GM19395 (cell line): ENCODE measurements at regions not wholly inside any gene's neighbourhood (a gene's known extent, or its start where the extent isn't known, plus 50 kb on each side); places are given as distances from the start of the nearest gene placed in this dataset.
"Not testable (repeated sequence)": the region's sequence is repeated elsewhere in the genome, so short reads cannot be mapped to it uniquely, and the experiment has no call there.

Experiments
- ATAC-seq: cut with Tn5 transposase; IDR thresholded peaks from one replicate; pipeline ENCODE4 v1.9.1; 2021; ENCODE audit warnings: mild to moderate bottlenecking, moderate library complexity; ENCODE audit not compliant: unreplicated experiment

DNA sequence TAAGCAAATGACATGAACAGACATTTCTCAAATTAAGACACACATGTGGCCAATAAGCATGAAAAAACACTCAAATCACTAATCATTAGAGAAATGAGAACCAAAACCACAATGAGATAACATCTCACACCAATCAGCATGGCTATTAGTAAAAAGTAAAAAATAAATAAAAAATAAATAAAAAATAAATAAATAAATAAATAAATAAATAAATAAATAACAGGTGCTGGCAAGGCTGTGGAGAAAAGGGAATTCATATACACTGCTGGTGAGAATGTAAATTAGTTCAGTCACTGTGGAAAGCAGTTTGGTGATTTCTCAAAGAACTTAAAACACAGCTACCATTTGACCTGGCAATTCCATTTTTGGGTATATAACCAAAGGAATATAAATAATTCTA, 167.1 kb upstream of the CNKSR2 start:
- ATAC-seq, result no peak

DNA sequence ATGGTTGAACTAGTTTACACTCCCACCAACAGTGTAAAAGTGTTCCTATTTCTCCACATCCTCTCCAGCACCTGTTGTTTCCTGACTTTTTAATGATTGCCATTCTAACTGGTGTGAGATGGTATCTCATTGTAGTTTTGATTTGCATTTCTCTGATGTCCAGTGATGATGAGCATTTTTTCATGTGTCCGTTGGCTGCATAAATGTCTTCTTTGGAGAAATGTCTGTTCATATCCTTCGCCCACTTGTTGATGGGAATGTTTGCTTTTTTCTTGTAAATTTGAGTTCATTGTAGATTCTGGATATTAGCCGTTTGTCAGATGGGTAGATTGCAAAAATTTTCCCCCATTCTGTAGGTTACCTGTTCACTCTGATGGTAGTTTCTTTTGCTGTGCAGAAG, 155.0 kb upstream of the CNKSR2 start:
- ATAC-seq, result not testable (repeated sequence)

DNA sequence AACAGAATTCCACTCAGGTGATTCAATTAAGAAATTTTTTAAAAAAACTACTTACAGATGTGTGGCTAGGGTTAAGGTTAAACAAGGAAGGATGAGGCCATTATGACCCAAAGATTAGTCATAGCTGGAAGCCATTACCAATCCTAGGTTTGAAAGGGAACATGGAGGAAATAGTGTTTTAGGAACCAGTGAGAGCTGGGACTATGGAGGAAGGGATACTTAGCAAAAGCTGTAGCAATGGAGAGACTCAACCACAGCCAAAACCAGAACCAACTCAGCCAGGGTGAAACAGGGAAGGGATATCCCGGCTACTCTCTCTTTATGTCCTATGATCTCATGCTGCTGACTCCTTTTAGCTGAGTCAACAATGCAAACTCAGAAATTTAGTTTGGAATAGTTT, 148.6 kb upstream of the CNKSR2 start:
- no peak for ATAC-seq

DNA sequence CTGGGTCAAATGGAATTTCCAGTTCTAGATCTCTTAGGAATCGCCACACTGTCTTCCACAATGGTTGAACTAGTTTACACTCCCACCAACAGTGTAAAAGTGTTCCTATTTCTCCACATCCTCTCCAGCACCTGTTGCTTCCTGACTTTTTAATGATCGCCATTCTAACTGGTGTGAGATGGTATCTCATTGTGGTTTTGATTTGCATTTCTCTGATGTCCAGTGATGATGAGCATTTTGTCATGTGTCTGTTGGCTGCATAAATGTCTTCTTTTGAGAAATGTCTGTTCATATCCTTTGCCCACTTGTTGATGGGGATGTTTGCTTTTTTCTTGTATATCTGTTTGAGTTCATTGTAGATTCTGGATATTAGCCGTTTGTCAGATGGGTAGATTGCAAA, 145.2 kb upstream of the CNKSR2 start:
- not testable (repeated sequence) for ATAC-seq

DNA sequence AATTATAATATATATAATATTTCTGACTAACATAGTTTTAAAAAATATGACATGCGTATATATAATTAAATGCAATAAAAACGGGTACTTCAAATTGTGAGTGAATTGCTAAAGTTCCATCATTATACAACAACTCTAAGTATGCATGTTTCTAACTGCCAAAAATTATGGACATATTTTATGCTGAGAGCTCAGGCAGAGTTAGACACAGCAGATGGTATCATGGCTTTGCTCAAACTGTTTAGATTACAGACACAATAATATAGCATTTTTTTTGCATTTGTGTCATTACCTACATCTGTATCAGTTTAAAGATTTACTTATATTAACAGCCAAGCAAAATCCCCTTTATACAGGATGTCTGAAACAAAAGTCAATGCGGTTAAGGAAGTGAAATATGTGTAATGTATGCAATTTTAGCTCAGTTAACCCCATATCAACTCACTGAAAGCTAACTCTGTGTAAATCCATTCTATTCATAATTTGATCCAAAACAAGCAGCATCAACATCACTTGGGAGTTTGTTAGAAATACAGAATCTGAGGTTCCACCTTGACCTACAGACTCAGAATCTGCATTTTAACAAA, 119.1 kb upstream of the CNKSR2 start:
- peak; percentile 91 for ATAC-seq

DNA sequence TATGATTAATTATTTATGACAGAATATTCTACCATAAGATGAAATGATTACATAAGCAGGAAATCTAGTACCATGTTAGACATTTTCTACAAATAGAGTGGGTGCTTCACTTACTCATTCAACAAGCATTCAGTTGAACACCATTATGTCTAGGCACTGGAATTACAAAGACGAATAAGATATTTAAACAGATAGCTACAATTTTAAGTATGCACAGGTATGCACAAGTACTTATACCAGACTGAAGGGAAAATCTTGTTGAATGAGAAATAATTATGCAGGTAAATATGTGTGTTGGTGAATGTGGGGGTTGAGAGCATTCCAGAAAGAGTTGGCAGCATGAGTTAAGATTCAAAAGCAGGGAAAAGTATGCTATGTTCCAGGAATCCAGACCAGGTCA, 107.3 kb upstream of the CNKSR2 start:
- no peak for ATAC-seq

DNA sequence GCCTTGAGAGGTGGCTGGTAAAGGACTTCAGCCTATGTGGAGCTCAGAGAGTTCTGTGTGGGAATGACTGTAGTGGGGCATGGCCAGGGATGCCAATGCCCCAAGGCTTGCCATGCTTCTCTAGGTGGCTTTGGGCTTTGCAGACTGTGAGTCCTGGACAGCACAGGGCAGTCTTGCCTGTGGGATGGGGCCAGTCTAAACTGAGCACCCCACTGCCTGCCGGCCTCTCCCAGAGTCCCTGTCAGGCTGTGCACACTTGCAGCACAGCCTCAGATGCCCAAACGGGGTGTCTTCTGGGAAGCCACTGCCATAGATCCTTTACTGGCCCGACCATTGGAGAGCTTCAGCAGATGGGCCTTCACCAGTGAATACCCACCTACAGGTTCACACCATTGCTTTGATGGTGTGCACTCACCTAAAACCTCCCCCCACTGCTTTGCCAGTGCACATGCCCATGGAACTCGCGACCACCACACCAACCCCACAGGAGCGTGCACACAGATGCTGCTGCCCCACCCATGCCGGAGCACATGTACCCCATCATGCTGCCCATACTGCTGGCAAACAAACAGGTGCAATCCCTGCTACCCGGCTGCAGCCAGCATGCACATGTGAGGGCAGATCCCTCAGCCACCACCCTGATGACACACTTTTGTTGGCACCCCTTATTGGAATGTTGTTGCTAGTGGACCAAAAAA, 97.3 kb upstream of the CNKSR2 start:
- no peak for ATAC-seq

DNA sequence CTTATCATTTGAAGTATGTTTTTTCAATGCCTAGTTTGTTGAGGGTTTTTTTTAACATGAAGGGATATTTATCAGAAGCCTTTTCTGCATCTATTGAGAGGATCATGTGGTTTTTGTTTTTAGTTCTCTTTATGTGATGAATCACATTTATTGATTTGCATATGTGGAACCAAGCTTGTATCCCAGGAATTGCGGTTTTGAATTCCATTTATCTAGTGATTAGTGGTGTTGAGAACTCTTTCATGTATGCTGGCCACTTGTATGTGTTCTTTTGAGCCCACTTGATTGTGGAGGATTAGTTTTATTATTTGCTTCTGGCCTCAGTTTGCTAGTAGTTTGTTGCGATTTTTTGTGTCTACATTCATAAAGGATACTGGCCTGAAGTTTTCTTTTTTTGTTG, 85.0 kb upstream of the CNKSR2 start:
- no peak for ATAC-seq

DNA sequence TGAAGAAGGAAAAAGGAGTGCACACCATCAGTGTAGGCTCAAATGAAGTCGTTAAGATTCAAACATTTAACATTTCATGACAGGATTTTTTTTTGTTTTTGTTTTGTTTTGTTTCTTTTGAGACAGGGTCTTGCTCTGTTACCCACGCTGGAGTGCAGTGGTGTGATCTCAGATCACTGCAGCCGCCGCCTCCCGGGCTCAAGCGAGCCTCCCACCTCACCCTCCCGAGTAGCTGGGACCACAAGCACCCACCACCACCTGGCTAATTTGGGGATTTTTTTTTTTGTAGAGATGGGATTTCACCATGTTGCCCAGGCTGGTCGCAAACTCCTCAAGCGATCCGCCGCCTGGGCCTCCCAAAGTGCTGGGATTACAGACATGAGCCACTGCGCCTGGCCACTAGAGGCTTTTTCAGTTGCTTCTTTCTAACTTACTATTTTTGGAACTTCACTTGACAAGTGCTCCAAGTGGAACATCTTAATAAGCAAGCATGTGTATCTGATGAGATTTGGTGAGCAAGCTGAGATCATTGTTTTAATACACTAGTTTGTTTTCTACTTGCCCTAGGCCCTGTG, 78.9 kb upstream of the CNKSR2 start:
- ATAC-seq, result no peak

DNA sequence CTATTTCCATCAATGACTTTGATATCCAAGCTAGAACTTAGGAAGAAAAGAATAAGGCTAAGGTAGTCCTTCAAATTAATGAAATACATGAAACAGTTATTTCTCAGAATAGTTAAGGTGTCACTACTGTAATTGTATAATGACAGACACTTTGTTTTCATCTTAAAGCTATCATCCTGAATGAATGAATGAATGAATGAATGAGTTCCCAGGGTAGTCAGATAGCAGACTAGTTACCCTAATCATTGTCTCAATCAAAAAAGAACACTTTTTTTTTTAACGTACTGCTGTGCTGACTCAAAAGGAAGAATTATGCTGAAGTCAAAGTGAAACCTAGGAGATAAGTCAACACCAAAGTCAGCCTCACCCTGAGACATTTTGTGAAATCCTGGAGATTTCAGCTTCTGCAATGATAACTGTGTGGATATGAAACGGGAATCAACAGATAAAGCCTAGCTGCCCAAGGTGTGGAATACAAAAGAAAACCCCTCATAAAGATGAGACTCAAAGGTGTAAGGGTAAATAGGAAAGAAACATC, 68.3 kb upstream of the CNKSR2 start:
- no peak for ATAC-seq

DNA sequence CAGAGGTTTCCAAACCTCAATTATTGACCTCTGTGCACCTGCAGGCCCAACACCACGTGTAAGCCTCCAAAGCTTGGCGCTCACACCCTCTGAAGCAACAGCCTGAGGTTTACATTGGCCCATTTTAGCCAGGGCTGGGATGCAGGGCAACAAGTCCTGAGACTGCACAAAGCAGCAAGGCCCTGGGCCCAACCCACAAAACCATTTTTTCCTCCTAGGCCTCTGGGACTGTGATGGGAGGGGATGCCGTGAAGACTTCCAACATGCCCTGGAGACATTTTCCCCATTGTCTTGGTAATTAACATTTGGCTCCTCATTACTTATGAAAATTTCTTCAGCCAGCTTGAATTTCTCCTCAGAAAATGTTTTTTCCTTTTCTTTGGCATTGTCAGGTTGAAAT, 54.9 kb upstream of the CNKSR2 start:
- no peak for ATAC-seq
